Tibial nerve (tissue), 4 donors: ENCODE measurements at regions not wholly inside any gene's neighbourhood (a gene's known extent, or its start where the extent isn't known, plus 50 kb on each side); places are given as distances from the start of the nearest gene placed in this dataset.

Experiments used
- CTCF ChIP-seq, 5 experiments: fragments of 200-600 bp in 3 of 5; fragments of 450-650 bp in 2 of 5; sonication (generic) in 3 of 5; IDR thresholded peaks; one replicate each; pipeline ENCODE4 v1.5.1; 2016 to 2019; ENCODE audit warnings: antibody characterized with exemption in 5 of 5, mild to moderate bottlenecking in 3 of 5, moderate library complexity in 2 of 5
- EP300 ChIP-seq, 2 donors: sonication (generic); formaldehyde crosslinking; IDR thresholded peaks; one replicate each; pipeline ENCODE4 v1.6.1; 2017; ENCODE audit warnings: antibody characterized with exemption in 2 of 2, mild to moderate bottlenecking in 1 of 2

DNA sequence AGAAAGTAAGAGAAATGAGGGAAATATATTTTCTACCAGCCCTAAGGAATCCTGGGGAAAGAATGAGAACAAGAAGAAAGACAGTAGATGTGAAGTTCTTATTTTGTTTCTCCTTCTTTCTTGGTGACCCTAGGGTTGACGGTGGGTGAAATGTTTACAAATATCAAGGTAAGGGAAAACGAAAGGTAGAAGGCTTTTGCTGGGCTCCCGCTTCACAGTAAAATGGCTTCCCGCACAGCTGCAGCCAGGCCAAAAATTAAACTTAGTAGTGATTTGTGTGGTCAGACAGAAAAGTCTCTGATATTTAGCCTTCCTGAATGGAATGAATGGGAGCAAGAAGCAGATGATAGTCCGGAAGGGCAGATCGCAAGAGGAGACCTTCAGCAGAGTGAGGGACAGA, 99.1 kb upstream of the COL3A1 start:
- TF ChIP-seq CTCF (IDR thresholded peaks at IDR 0.05) (no peak), EP300 (IDR thresholded peaks at IDR 0.05) (no peak)
